ENCODE measurements at regions not wholly inside any gene's neighbourhood (a gene's known extent, or its start where the extent isn't known, plus 50 kb on each side); places are given as distances from the start of the nearest gene placed in this dataset.

- no peaks in the 10 kb centered on the region for H3K4me1 ChIP-seq (ENCODE audit: control insufficient read depth, insufficient read depth, low read length, poor library complexity, severe bottlenecking)
- H3K27ac ChIP-seq (ENCODE audit: low read depth, low read length, severe bottlenecking) = no peak overlapping the region
- no peaks in the 10 kb centered on the region for H3K9me3 ChIP-seq (ENCODE audit: control insufficient read depth, low read length)
- H3K36me3 ChIP-seq (ENCODE audit: control insufficient read depth, insufficient read depth, low read length) = no peaks in the 10 kb centered on the region
- no peak overlapping the region for H3K4me3 ChIP-seq (ENCODE audit: extremely low read depth, insufficient read depth, low read length, poor library complexity, severe bottlenecking)
- 65 to 66% methylated on average over 4 of the region's 4 CpGs for WGBS, 2 experiments (ENCODE audit: insufficient coverage in 2 of 2)
Observed at GRCh38 chr6:1497761-1498105, 108.4 kb downstream of the FOXF2 start.

GRCh38 chr6:1498491-1499113, 109.2 kb downstream of the FOXF2 start:
- WGBS, 2 experiments (ENCODE audit: insufficient coverage in 2 of 2) = 88 to 91% methylated on average over 6 to 7 of the region's 8 CpGs
- no peaks in the 10 kb centered on the region for H3K4me1 ChIP-seq (ENCODE audit: control insufficient read depth, insufficient read depth, low read length, poor library complexity, severe bottlenecking)
- H3K4me3 ChIP-seq (ENCODE audit: extremely low read depth, insufficient read depth, low read length, poor library complexity, severe bottlenecking) = no peak overlapping the region
- H3K9me3 ChIP-seq (ENCODE audit: control insufficient read depth, low read length) = no peaks in the 10 kb centered on the region
- H3K36me3 ChIP-seq (ENCODE audit: control insufficient read depth, insufficient read depth, low read length) = no peaks in the 10 kb centered on the region
- no peak overlapping the region for H3K27ac ChIP-seq (ENCODE audit: low read depth, low read length, severe bottlenecking)

GRCh38 chr6:1499777-1500176, 109.9 kb upstream of the FOXC1 start:
- 95 to 97% methylated on average over 5 to 8 of the region's 8 CpGs for WGBS, 2 experiments (ENCODE audit: insufficient coverage in 2 of 2)
- H3K36me3 ChIP-seq (ENCODE audit: control insufficient read depth, insufficient read depth, low read length) = no peaks in the 10 kb centered on the region
- H3K4me3 ChIP-seq (ENCODE audit: extremely low read depth, insufficient read depth, low read length, poor library complexity, severe bottlenecking) = no peak overlapping the region
- H3K27ac ChIP-seq (ENCODE audit: low read depth, low read length, severe bottlenecking) = no peak overlapping the region
- H3K4me1 ChIP-seq (ENCODE audit: control insufficient read depth, insufficient read depth, low read length, poor library complexity, severe bottlenecking) = no peaks in the 10 kb centered on the region
- no peaks in the 10 kb centered on the region for H3K9me3 ChIP-seq (ENCODE audit: control insufficient read depth, low read length)

- no peaks in the 10 kb centered on the region for H3K9me3 ChIP-seq (ENCODE audit: control insufficient read depth, low read length)
- 89 to 93% methylated on average over 3 to 5 of the region's 11 CpGs for WGBS, 2 experiments (ENCODE audit: insufficient coverage in 2 of 2)
- no peak overlapping the region for H3K4me3 ChIP-seq (ENCODE audit: extremely low read depth, insufficient read depth, low read length, poor library complexity, severe bottlenecking)
- no peaks in the 10 kb centered on the region for H3K4me1 ChIP-seq (ENCODE audit: control insufficient read depth, insufficient read depth, low read length, poor library complexity, severe bottlenecking)
- H3K36me3 ChIP-seq (ENCODE audit: control insufficient read depth, insufficient read depth, low read length) = no peaks in the 10 kb centered on the region
- H3K27ac ChIP-seq (ENCODE audit: low read depth, low read length, severe bottlenecking) = no peak overlapping the region
Observed at GRCh38 chr6:1500913-1501312, 108.8 kb upstream of the FOXC1 start.

- no peaks in the 10 kb centered on the region for H3K36me3 ChIP-seq (ENCODE audit: control insufficient read depth, insufficient read depth, low read length)
- WGBS, 2 experiments (ENCODE audit: insufficient coverage in 2 of 2) = 91 to 93% methylated on average over 7 of the region's 7 CpGs
- H3K4me1 ChIP-seq (ENCODE audit: control insufficient read depth, insufficient read depth, low read length, poor library complexity, severe bottlenecking) = no peaks in the 10 kb centered on the region
- no peak overlapping the region for H3K27ac ChIP-seq (ENCODE audit: low read depth, low read length, severe bottlenecking)
- no peak overlapping the region for H3K4me3 ChIP-seq (ENCODE audit: extremely low read depth, insufficient read depth, low read length, poor library complexity, severe bottlenecking)
- no peaks in the 10 kb centered on the region for H3K9me3 ChIP-seq (ENCODE audit: control insufficient read depth, low read length)
Observed at GRCh38 chr6:1502041-1502440, 107.7 kb upstream of the FOXC1 start.

GRCh38 chr6:1503811-1504210, 105.9 kb upstream of the FOXC1 start:
- H3K9me3 ChIP-seq (ENCODE audit: control insufficient read depth, low read length) = no peaks in the 10 kb centered on the region
- no peaks in the 10 kb centered on the region for H3K36me3 ChIP-seq (ENCODE audit: control insufficient read depth, insufficient read depth, low read length)
- 83% methylated on average over 1 of the region's 3 CpGs; no CpG with 5 or more reads in 1 of the 2 experiments for WGBS, 2 experiments (ENCODE audit: insufficient coverage in 2 of 2)
- no peak overlapping the region for H3K4me3 ChIP-seq (ENCODE audit: extremely low read depth, insufficient read depth, low read length, poor library complexity, severe bottlenecking)
- no peak overlapping the region for H3K27ac ChIP-seq (ENCODE audit: low read depth, low read length, severe bottlenecking)
- H3K4me1 ChIP-seq (ENCODE audit: control insufficient read depth, insufficient read depth, low read length, poor library complexity, severe bottlenecking) = no peaks in the 10 kb centered on the region

DNA sequence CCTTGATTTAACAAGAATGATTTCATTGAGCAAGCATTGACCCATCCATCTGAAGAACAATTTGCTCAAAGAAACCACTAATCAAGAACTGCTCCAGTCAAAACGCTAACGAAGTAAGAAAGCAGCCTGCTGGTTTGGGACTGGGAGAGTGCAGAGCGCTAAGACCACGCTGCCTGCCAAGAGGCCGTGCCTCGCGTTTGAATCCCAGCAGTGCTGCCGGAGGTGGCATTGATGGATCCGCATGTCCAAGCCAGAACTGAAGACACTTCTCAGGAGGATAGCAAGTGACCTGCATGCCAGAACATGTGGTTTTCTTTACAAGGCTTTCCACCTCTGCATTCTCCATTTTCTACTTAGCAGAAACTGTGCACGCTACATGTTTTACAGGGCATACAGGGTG, 105.2 kb upstream of the FOXC1 start:
- Histone ChIP-seq H3K9me3 (ENCODE audit: control insufficient read depth, low read length) (no peaks in the 10 kb centered on the region), H3K27ac (ENCODE audit: low read depth, low read length, severe bottlenecking) (no peak overlapping the region), H3K4me3 (ENCODE audit: extremely low read depth, insufficient read depth, low read length, poor library complexity, severe bottlenecking) (no peak overlapping the region), H3K4me1 (ENCODE audit: control insufficient read depth, insufficient read depth, low read length, poor library complexity, severe bottlenecking) (no peaks in the 10 kb centered on the region), H3K36me3 (ENCODE audit: control insufficient read depth, insufficient read depth, low read length) (no peaks in the 10 kb centered on the region)
- WGBS, 2 experiments (ENCODE audit: insufficient coverage in 2 of 2) = 76% methylated on average over 10 of the region's 10 CpGs

DNA sequence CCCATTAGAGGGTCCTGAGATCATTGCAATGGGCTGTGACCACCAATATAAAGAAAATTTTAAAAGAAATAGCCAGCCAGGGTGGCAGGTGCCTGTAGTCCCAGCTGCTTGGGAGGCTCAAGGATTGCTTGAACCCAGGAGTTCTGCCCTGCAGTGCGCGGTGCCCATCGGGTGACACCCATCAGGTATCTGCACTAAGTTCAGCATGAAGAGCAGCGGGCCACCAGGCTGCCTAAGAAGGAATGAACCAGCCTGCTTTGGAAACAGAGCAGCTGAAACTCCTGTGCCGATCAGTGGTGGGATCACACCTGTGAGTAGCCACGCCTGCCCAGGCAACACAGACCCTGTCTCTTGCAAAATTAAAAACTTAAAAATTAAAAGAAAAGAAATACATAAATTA, 102.5 kb upstream of the FOXC1 start:
- Histone ChIP-seq H3K27ac (ENCODE audit: low read depth, low read length, severe bottlenecking) (no peak overlapping the region), H3K4me3 (ENCODE audit: extremely low read depth, insufficient read depth, low read length, poor library complexity, severe bottlenecking) (no peak overlapping the region)
- WGBS, 2 experiments (ENCODE audit: insufficient coverage in 2 of 2) = 82 to 100% methylated on average over 4 of the region's 6 CpGs

GRCh38 chr6:1509241-1509640, 100.5 kb upstream of the FOXC1 start:
- no peaks in the 10 kb centered on the region for H3K4me1 ChIP-seq (ENCODE audit: control insufficient read depth, insufficient read depth, low read length, poor library complexity, severe bottlenecking)

More for the DNA sequence above, 102.5 kb upstream of the FOXC1 start:
- H3K4me1 ChIP-seq (ENCODE audit: control insufficient read depth, insufficient read depth, low read length, poor library complexity, severe bottlenecking) = no peaks in the 10 kb centered on the region
- H3K36me3 ChIP-seq (ENCODE audit: control insufficient read depth, insufficient read depth, low read length) = no peaks in the 10 kb centered on the region
- H3K9me3 ChIP-seq (ENCODE audit: control insufficient read depth, low read length) = no peaks in the 10 kb centered on the region

GRCh38 chr6:1510239-1510638, 99.5 kb upstream of the FOXC1 start:
- WGBS, 2 experiments (ENCODE audit: insufficient coverage in 2 of 2) = 50 to 88% methylated on average over 1 of the region's 3 CpGs

More at GRCh38 chr6:1509241-1509640, 100.5 kb upstream of the FOXC1 start:
- Histone ChIP-seq H3K9me3 (ENCODE audit: control insufficient read depth, low read length) (no peaks in the 10 kb centered on the region), H3K4me3 (ENCODE audit: extremely low read depth, insufficient read depth, low read length, poor library complexity, severe bottlenecking) (no peak overlapping the region), H3K36me3 (ENCODE audit: control insufficient read depth, insufficient read depth, low read length) (no peaks in the 10 kb centered on the region), H3K27ac (ENCODE audit: low read depth, low read length, severe bottlenecking) (no peak overlapping the region)
- WGBS, 2 experiments (ENCODE audit: insufficient coverage in 2 of 2) = 80 to 89% methylated on average over 3 to 4 of the region's 4 CpGs

DNA sequence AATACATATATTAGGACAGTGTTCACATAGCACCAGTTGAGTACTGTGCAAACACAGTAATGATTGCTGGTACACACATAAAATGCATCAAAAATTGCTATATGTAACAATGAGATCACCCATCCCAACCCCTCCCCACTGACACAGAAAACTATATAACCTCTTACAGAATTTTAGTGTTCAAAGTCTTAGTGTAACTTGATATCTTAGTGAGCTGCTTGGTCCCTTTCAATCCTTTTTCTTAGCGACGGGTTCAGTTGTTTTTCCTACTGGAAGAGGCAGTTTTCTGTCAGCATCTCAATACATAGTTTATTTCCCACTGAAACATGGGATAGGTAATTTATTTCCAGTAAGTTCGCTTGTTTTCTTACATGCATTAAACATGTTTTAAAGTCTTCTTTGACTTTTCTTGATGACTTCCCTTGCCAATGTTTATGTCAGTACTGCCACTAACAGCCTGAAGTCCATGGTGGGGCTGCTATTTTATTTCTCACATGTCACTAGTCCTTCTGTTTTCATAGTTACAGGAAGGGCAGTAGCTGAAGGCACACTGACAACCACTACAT, 96.4 kb upstream of the FOXC1 start:
- WGBS, 2 experiments (ENCODE audit: insufficient coverage in 2 of 2) = 71% methylated on average over 1 of the region's 3 CpGs; no CpG with 5 or more reads in 1 of the 2 experiments
- H3K9me3 ChIP-seq (ENCODE audit: control insufficient read depth, low read length) = no peaks in the 10 kb centered on the region
- H3K36me3 ChIP-seq (ENCODE audit: control insufficient read depth, insufficient read depth, low read length) = no peaks in the 10 kb centered on the region
- H3K4me3 ChIP-seq (ENCODE audit: extremely low read depth, insufficient read depth, low read length, poor library complexity, severe bottlenecking) = no peak overlapping the region
- H3K27ac ChIP-seq (ENCODE audit: low read depth, low read length, severe bottlenecking) = no peak overlapping the region
- no peaks in the 10 kb centered on the region for H3K4me1 ChIP-seq (ENCODE audit: control insufficient read depth, insufficient read depth, low read length, poor library complexity, severe bottlenecking)

More at GRCh38 chr6:1510239-1510638, 99.5 kb upstream of the FOXC1 start:
- Histone ChIP-seq H3K4me1 (ENCODE audit: control insufficient read depth, insufficient read depth, low read length, poor library complexity, severe bottlenecking) (no peaks in the 10 kb centered on the region), H3K36me3 (ENCODE audit: control insufficient read depth, insufficient read depth, low read length) (no peaks in the 10 kb centered on the region), H3K27ac (ENCODE audit: low read depth, low read length, severe bottlenecking) (no peak overlapping the region), H3K9me3 (ENCODE audit: control insufficient read depth, low read length) (no peaks in the 10 kb centered on the region), H3K4me3 (ENCODE audit: extremely low read depth, insufficient read depth, low read length, poor library complexity, severe bottlenecking) (no peak overlapping the region)
